H9 (cell line): ENCODE measurements at regions not wholly inside any gene's neighbourhood (a gene's known extent, or its start where the extent isn't known, plus 50 kb on each side); places are given as distances from the start of the nearest gene placed in this dataset.
"Not testable (repeated sequence)": the region's sequence is repeated elsewhere in the genome, so short reads cannot be mapped to it uniquely, and the experiment has no call there.

ENCODE experiments used
- DNase-seq: peaks from one replicate; pipeline ENCODE4 v3.0.0-alpha.2; 2017
- H2AFZ ChIP-seq: one replicate; pipeline ENCODE4 v1.6.1; 2013; ENCODE audit warnings: mild to moderate bottlenecking, low read length, control low read depth, moderate library complexity
- H2AK5ac ChIP-seq: 2 replicates; pipeline ENCODE4 v1.6.1; 2013; ENCODE audit warnings: low read length, control low read depth, mixed read lengths; ENCODE audit not compliant: insufficient read length
- H2BK120ac ChIP-seq: one replicate; pipeline ENCODE4 v1.6.1; 2013; ENCODE audit warnings: low read depth, mild to moderate bottlenecking, low read length, control low read depth, inconsistent platforms; ENCODE audit not compliant: poor library complexity, severe bottlenecking
- H2BK12ac ChIP-seq: 2 replicates; pipeline ENCODE4 v1.6.1; 2013; ENCODE audit warnings: low read length, control low read depth, mixed read lengths, low read depth; ENCODE audit not compliant: insufficient read length
- H2BK15ac ChIP-seq: 2 replicates; pipeline ENCODE4 v1.6.1; 2013; ENCODE audit warnings: low read depth, low read length, control low read depth
- H2BK20ac ChIP-seq: one replicate; pipeline ENCODE4 v1.6.1; 2013; ENCODE audit warnings: low read depth, mild to moderate bottlenecking, low read length, control low read depth, inconsistent platforms; ENCODE audit not compliant: poor library complexity, severe bottlenecking
- H2BK5ac ChIP-seq: 2 replicates; pipeline ENCODE4 v1.6.1; 2013; ENCODE audit warnings: low read length, control low read depth, mixed read lengths; ENCODE audit not compliant: insufficient read length
- H3K14ac ChIP-seq: 2 replicates; pipeline ENCODE4 v1.6.1; 2013; ENCODE audit warnings: low read length, control low read depth; ENCODE audit not compliant: insufficient read depth
- H3K18ac ChIP-seq: 2 replicates; pipeline ENCODE4 v1.6.1; 2013; ENCODE audit warnings: low read depth, mild to moderate bottlenecking, mixed read lengths, low read length, control low read depth; ENCODE audit not compliant: insufficient read length
- H3K23ac ChIP-seq: 2 replicates; pipeline ENCODE4 v1.6.1; 2013; ENCODE audit warnings: low read length, control low read depth, mixed read lengths, low read depth; ENCODE audit not compliant: insufficient read length
- H3K23me2 ChIP-seq: 2 replicates; pipeline ENCODE4 v1.6.1; 2013; ENCODE audit warnings: low read depth, mild to moderate bottlenecking, mixed read lengths, low read length, control low read depth; ENCODE audit not compliant: insufficient read length, poor library complexity, severe bottlenecking
- H3K27ac ChIP-seq: 2 replicates; pipeline ENCODE4 v1.5.1; 2013; ENCODE audit warnings: low read length, control low read depth, mixed read lengths, low read depth; ENCODE audit not compliant: insufficient read length
- H3K27me3 ChIP-seq: 2 replicates; pipeline ENCODE4 v1.6.1; 2013; ENCODE audit warnings: low read length, control low read depth, inconsistent platforms; ENCODE audit not compliant: insufficient read depth
- H3K4ac ChIP-seq: 2 replicates; pipeline ENCODE4 v1.6.1; 2013; ENCODE audit warnings: low read depth, mild to moderate bottlenecking, control low read depth, inconsistent platforms, low read length, moderate library complexity
- H3K4me1 ChIP-seq: 2 replicates; pipeline ENCODE4 v1.6.1; 2013; ENCODE audit warnings: low read length, control low read depth, inconsistent platforms; ENCODE audit not compliant: insufficient read depth
- H3K4me2 ChIP-seq: 2 replicates; pipeline ENCODE4 v1.6.1; 2013; ENCODE audit warnings: low read length, control low read depth, mixed read lengths; ENCODE audit not compliant: insufficient read length, insufficient read depth
- H3K56ac ChIP-seq: 2 replicates; pipeline ENCODE4 v1.6.1; 2013; ENCODE audit warnings: low read depth, mild to moderate bottlenecking, mixed read lengths, low read length, control low read depth; ENCODE audit not compliant: insufficient read length
- H3K79me1 ChIP-seq: 2 replicates; pipeline ENCODE4 v1.6.1; 2013; ENCODE audit warnings: low read depth, mild to moderate bottlenecking, moderate library complexity, low read length, control low read depth, inconsistent platforms; ENCODE audit not compliant: insufficient read depth, poor library complexity, severe bottlenecking
- H3K79me2 ChIP-seq: 2 replicates; pipeline ENCODE4 v1.6.1; 2013; ENCODE audit warnings: low read length, control low read depth, inconsistent platforms; ENCODE audit not compliant: insufficient read depth
- H3K9ac ChIP-seq: 2 replicates; pipeline ENCODE4 v1.6.1; 2013; ENCODE audit warnings: low read length, control low read depth, mixed read lengths; ENCODE audit not compliant: insufficient read length; ENCODE audit errors: extremely low read depth
- H3K9me3 ChIP-seq: one replicate; pipeline ENCODE4 v1.6.1; 2013; ENCODE audit warnings: low read depth, low read length, inconsistent platforms; ENCODE audit not compliant: control insufficient read depth
- H3T11ph ChIP-seq: one replicate; pipeline ENCODE4 v1.6.1; 2013; ENCODE audit warnings: mild to moderate bottlenecking, low read length, control low read depth, inconsistent platforms
- H4K20me1 ChIP-seq: one replicate; pipeline ENCODE4 v1.6.1; 2013; ENCODE audit not compliant: control insufficient read depth, insufficient read length, insufficient read depth
- H4K5ac ChIP-seq: 2 replicates; pipeline ENCODE4 v1.6.1; 2013; ENCODE audit warnings: low read depth, mild to moderate bottlenecking, mixed read lengths, low read length, control low read depth; ENCODE audit not compliant: insufficient read length
- H4K8ac ChIP-seq: replicated peaks from 2 replicates; pipeline ENCODE4 v1.6.1; 2013; ENCODE audit warnings: low read length, control low read depth, mixed read lengths, low read depth; ENCODE audit not compliant: insufficient read length
- H4K91ac ChIP-seq: 2 replicates; pipeline ENCODE4 v1.6.1; 2013; ENCODE audit warnings: low read depth, mild to moderate bottlenecking, moderate library complexity, mixed read lengths, low read length, control low read depth; ENCODE audit not compliant: insufficient read length
- H3K27ac Mint-ChIP-seq, 3 experiments: 2 replicates in 2 of 3; 3 replicates in 1 of 3; pipeline ENCODE4 v1.8.0; 2020 to 2021; ENCODE audit warnings: mixed read lengths in 3 of 3, mild to moderate bottlenecking in 1 of 3, moderate library complexity in 1 of 3
- H3K27me3 Mint-ChIP-seq: 2 replicates; pipeline ENCODE4 v1.8.0; 2021; ENCODE audit warnings: low read depth, mild to moderate bottlenecking, moderate library complexity, mixed read lengths
- H3K36me3 Mint-ChIP-seq, 3 experiments: 2 replicates in 2 of 3; 3 replicates in 1 of 3; pipeline ENCODE4 v1.8.0; 2020 to 2021; ENCODE audit warnings: low read depth in 3 of 3, mixed read lengths in 3 of 3; ENCODE audit not compliant: insufficient read depth in 1 of 3
- H3K4me1 Mint-ChIP-seq, 2 experiments: 2 replicates each; pipeline ENCODE4 v1.8.0; 2020; ENCODE audit warnings: mixed read lengths in 2 of 2
- H3K4me3 Mint-ChIP-seq, 2 experiments: 2 replicates in 1 of 2; 3 replicates in 1 of 2; pipeline ENCODE4 v1.8.0; 2020 to 2021; ENCODE audit warnings: mild to moderate bottlenecking in 2 of 2, mixed read lengths in 2 of 2, moderate library complexity in 1 of 2
- H3K9me3 Mint-ChIP-seq, 2 experiments: 2 replicates in 1 of 2; 3 replicates in 1 of 2; pipeline ENCODE4 v1.8.0; 2020; ENCODE audit warnings: mild to moderate bottlenecking in 2 of 2, mixed read lengths in 2 of 2, moderate library complexity in 1 of 2
- CTCF ChIP-seq: fragments of 200-600 bp; sonication (generic); conservative IDR thresholded peaks from 3 replicates; pipeline ENCODE4 v1.8.0; 2021; ENCODE audit warnings: antibody characterized with exemption, mild to moderate bottlenecking
- WGBS: extraction: QIAGEN DNeasy Blood & Tissue Kit; methylation state at CpG from one replicate; pipeline ENCODE4 v1.1.7; 2013; ENCODE audit warnings: missing lambda C conversion rate, low lambda C conversion rate, mixed read lengths; ENCODE audit not compliant: insufficient read length; ENCODE audit errors: extremely low coverage; 5-methylcytosine and 5-hydroxymethylcytosine counted together

GRCh38 chr11:90423378-90423777 is 200.5 kb upstream of the CHORDC1 start:
- DNase-seq, result no peak
- Histone ChIP-seq H3K23ac (no peak overlapping the region), H3K79me2 (no peaks in the 10 kb centered on the region), H3K9me3 (no peaks in the 10 kb centered on the region), H3K18ac (no peak overlapping the region), H3K23me2 (no peaks in the 10 kb centered on the region), H3K27me3 (no peaks in the 10 kb centered on the region), H4K91ac (no peak overlapping the region), H4K5ac (no peak overlapping the region), H2BK20ac (no peak overlapping the region), H3K27ac (no peak overlapping the region), H3K14ac (no peak overlapping the region), H2BK5ac (no peak overlapping the region), H2BK15ac (no peak overlapping the region), H2BK12ac (no peak overlapping the region), H4K8ac (no peak overlapping the region), H3K79me1 (no peaks in the 10 kb centered on the region), H3K4ac (no peak overlapping the region), H2BK120ac (no peak overlapping the region), H3K4me1 (no peaks in the 10 kb centered on the region), H3K56ac (no peak overlapping the region), H2AFZ (peak overlapping the region; percentile 68), H2AK5ac (no peak overlapping the region), H3T11ph (no peak overlapping the region), H4K20me1 (no peaks in the 10 kb centered on the region), H3K4me2 (no peak overlapping the region), H3K9ac (no peak overlapping the region)
- TF ChIP-seq CTCF, result no peak
- peaks cover 11 to 20% of the 10 kb centered on the region in 2 experiments for H3K4me1 Mint-ChIP-seq
- 0 out of 5 replicates have a peak, but pooled peaks cover 0 to 3% of the 10 kb centered on the region in 2 experiments for H3K9me3 Mint-ChIP-seq
- no peaks in the 10 kb centered on the region for H3K27me3 Mint-ChIP-seq
- H3K27ac Mint-ChIP-seq, result peak overlapping the region; percentile 36 to 69 (median 59); a peak in 6 of 7 replicates
- H3K4me3 Mint-ChIP-seq, result no peak overlapping the region
- peaks cover 0 to 10% (median 0%) of the 10 kb centered on the region in 3 experiments; a peak in 3 of 7 replicates for H3K36me3 Mint-ChIP-seq
- WGBS, result no CpG with 5 or more reads among the region's 1 CpG

- not testable (repeated sequence) for H2AFZ ChIP-seq
These were observed 199.9 kb upstream of the CHORDC1 start for GRCh38 chr11:90422787-90423186.

More at GRCh38 chr11:90422787-90423186, 199.9 kb upstream of the CHORDC1 start:
- H2BK120ac ChIP-seq, H3K9ac ChIP-seq, H2AK5ac ChIP-seq, H3K27ac ChIP-seq, H3K18ac ChIP-seq, H2BK20ac ChIP-seq, H4K5ac ChIP-seq, H2BK12ac ChIP-seq, H3K9me3 ChIP-seq, H3K4ac ChIP-seq, H3K23me2 ChIP-seq, H3K23ac ChIP-seq, H4K20me1 ChIP-seq, H3K4me3 Mint-ChIP-seq, H3K56ac ChIP-seq, H3T11ph ChIP-seq, H3K36me3 Mint-ChIP-seq, H3K79me1 ChIP-seq, H3K27me3 ChIP-seq, H3K4me1 ChIP-seq, H4K91ac ChIP-seq, H3K4me2 ChIP-seq, H4K8ac ChIP-seq, H3K9me3 Mint-ChIP-seq, H3K27me3 Mint-ChIP-seq, DNase-seq, H2BK15ac ChIP-seq, H2BK5ac ChIP-seq, H3K14ac ChIP-seq, H3K79me2 ChIP-seq: not testable (repeated sequence)
- H3K27ac Mint-ChIP-seq, result peak overlapping the region in 2 of 3 experiments; percentile 36 to 59; a peak in 3 of 7 replicates
- H3K4me1 Mint-ChIP-seq, result peaks cover 11 to 20% of the 10 kb centered on the region in 2 experiments
- no CpG with 5 or more reads among the region's 9 CpGs for WGBS
